ENCODE measurements at regions not wholly inside any gene's neighbourhood (a gene's known extent, or its start where the extent isn't known, plus 50 kb on each side); places are given as distances from the start of the nearest gene placed in this dataset.
"Not testable (repeated sequence)": the region's sequence is repeated elsewhere in the genome, so short reads cannot be mapped to it uniquely, and the experiment has no call there.

- no peak for DNase-seq (ENCODE audit: low read depth in 3 of 3)
These were observed 402.3 kb upstream of the ASIC2 start for GRCh38 chr17:33695431-33695830.

GRCh38 chr17:33696102-33696501 is 403.0 kb upstream of the ASIC2 start:
- DNase-seq (ENCODE audit: low read depth in 3 of 3), result no peak

GRCh38 chr17:33697557-33697956 is 404.5 kb upstream of the ASIC2 start:
- no peak for DNase-seq (ENCODE audit: low read depth in 3 of 3)

DNA sequence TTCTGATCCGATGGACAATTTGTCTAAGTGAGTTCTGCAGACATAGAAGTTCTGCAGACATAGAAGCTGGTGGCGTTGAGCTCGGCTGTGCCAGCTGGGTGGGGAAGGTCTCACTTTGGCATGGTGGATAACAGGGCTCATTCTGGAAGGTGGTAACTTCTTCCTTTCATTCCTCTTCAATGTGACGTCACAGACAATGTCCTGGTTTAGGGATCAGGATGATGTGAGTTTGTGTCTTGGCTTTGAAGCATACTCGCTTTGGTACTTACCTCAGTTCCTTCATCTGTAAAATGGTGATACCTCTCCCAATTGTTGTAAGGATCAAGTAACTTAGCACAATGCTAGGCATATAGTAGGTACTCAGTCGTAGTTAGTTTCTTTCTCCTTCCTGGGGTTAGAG is 408.8 kb upstream of the ASIC2 start:
- no peak for DNase-seq (ENCODE audit: low read depth in 3 of 3)

DNA sequence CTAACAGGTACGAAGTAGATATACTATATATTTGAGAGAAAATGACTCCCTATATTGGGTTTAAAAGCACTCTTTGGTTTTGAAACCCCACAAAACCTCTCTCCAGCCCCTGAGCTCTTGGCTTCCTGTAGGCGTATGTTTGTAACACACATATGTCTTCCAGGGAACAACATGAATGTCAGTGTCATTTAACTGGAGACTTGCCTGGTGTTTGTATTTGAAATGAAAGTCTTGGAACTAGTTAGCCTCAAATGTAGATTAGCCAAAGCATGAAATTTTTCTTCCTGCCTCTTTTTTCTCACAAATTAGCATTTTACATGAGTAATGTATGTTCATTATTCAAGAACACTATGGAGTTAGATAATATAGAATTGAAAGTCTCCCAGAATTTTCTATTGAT is 411.8 kb upstream of the ASIC2 start:
- DNase-seq (ENCODE audit: low read depth in 3 of 3), result no peak

- no peak for DNase-seq (ENCODE audit: low read depth in 3 of 3)
These were observed 416.8 kb upstream of the ASIC2 start for GRCh38 chr17:33709881-33710280.

- DNase-seq (ENCODE audit: low read depth in 3 of 3), result no peak
These were observed 419.0 kb upstream of the ASIC2 start for GRCh38 chr17:33712120-33712519.

GRCh38 chr17:33716957-33717356 is 423.9 kb upstream of the ASIC2 start:
- no peak for DNase-seq (ENCODE audit: low read depth in 3 of 3)

- not testable (repeated sequence) for DNase-seq (ENCODE audit: low read depth in 3 of 3)
These were observed 430.6 kb upstream of the ASIC2 start for GRCh38 chr17:33723736-33724135.

DNA sequence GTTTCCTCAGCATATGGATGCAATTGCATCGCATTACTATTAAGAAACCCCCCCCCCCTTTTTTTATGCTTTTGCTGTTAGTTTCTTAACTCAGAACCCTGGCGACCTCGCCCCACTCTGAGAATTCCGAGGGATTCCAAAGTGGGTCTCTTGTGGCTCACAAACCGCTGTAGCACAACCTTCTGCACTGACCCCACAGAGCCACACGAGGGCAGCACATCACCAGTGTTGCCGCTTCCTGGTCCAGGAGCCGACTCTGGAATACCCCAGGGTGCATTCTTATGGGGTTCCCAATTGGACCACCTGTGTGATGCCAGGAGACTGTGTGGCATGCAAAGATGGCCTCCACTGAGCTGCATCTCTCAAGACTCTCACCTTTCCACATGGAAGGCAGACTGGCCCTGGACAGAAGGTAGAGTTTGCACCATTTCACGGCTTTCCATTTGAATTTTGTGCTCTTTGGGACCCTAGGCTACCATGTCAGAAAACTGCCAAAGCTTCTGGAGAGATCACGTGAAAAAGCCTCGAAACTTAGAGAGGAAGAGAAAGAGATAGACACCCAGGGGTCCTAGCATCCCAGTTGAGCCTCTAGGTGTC is 432.7 kb upstream of the ASIC2 start:
- no peak for DNase-seq (ENCODE audit: low read depth in 3 of 3)

DNA sequence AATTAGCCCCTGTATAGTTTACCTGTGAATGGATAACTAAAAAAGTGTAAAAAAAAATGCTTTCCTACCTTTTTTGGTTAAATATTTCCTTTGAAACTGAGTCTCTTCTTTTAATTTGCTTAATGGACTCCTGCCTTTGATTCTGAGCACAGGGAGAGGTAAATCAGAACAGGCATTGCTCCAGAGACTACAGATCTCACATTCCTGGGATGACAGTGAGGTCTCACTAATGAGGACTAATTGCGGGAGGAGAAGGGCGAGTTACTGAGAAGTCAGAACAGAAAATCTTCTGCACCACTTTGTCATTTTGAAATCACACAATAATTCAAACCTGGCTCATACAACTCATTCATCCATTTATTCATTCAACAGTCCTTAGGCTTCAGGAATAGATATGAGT is 437.0 kb upstream of the ASIC2 start:
- DNase-seq (ENCODE audit: low read depth in 3 of 3), result no peak

GRCh38 chr17:33732116-33732515 is 439.0 kb upstream of the ASIC2 start:
- DNase-seq (ENCODE audit: low read depth in 3 of 3), result no peak

DNA sequence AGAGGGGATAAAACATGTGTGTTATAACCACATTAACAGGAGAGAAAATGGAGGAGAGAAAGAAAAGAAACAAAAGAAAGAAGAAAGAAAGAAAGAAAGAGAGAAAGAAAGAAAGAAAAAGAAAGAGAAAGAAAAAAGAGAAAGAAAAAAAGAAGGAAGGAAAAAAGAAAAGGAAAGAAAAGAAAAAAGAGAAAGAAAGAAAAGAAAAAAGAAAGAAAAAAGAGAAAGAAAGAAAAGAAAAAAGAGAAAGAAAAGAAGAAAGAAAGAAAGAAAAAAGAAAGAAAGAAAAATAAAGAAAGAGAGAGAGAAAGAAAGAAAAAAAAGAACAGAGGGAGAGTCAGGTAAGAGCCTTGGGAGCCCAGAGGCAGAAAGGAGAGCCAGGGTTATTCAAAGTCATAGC is 446.6 kb upstream of the ASIC2 start:
- DNase-seq (ENCODE audit: low read depth in 3 of 3), result no peak

DNA sequence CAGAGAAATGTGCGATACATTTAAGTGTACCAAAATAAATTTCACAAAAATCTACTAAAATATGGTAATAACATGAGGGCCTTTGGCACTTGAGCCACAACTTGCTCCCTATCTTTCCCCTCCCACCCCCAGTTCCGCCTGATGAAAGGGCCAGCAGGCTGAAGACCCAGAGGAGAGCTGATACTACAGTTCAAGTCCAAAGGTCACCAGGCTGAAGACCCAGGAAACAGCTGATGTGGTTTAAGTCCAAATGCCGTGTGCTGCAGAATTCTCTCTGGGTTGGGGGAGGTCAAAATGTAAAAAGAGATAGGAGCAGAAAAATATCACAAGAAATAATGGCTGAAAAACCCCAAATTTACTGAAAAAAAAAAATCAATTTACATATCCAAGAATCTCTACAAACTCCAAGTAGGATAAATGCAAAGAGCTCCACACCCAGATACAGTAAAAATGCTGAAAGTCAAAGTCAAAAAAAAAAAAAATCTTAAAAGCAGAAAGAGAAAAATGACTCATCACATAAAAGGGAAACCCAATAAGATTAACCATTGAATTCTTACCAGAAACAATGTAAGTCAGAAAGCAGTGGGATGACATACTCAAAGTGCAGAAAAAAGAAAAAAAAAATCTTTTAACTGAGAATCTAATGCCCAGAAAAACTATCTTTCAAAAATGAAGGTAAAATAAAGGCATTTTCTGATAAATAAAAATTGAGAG is 452.1 kb upstream of the ASIC2 start:
- DNase-seq (ENCODE audit: low read depth in 3 of 3), result no peak

DNA sequence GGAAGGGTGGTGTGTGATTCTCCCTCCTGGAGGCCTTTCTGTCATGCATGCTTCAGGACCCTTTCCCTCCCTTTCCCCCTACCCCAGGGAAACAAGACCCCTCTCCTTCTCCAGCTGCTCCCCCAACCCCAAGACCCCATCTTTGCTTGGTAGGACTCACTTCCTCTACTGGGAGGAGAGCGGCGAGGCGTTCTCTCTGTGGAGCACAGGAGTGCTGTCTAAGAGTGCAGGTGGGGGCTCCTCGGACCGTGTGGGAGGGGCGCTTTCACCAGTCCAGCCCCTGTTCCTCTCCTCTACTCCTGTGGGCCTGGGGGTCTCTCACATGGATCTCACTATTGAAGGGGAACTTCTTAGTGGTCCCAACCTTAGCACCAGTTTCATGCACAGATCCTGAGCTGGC is 456.1 kb upstream of the ASIC2 start:
- DNase-seq (ENCODE audit: low read depth in 3 of 3), result no peak

DNA sequence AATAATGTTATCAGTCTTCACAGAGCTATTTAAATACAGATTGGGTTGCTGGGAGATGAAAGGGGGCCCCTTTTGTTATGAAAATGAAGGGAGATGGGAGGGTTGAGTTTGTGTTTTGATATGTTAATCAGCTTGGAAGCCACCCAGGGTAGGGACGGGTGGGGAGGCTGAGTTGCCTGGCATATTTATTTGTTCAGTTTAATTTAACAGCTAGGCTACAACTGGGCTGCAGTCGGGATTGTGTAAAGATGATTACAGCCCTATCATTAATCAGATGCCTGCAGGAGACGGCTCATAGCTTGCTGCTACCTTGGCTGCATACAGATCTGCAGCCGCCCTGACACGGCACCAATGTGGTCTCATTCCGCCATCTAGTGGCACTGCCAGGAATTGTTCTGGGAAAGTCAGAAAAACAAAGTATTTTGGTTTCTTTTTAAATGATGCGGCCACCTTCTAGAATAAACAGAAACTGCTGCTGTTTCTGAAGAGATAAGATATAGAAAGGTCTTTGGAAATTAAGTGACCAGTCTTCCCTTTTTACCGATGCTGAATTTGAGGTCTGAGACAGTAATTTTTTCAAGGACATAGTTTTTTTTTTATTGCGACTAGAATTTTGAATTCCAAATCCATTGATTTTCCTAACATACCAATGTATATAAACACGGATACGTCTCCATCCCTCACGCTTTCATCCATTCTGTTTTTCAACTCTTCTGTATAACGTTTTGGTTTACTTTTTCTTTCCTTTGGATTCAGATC is 458.0 kb upstream of the ASIC2 start:
- DNase-seq (ENCODE audit: low read depth in 3 of 3), result peak; percentile 6 to 36 (median 29)

DNA sequence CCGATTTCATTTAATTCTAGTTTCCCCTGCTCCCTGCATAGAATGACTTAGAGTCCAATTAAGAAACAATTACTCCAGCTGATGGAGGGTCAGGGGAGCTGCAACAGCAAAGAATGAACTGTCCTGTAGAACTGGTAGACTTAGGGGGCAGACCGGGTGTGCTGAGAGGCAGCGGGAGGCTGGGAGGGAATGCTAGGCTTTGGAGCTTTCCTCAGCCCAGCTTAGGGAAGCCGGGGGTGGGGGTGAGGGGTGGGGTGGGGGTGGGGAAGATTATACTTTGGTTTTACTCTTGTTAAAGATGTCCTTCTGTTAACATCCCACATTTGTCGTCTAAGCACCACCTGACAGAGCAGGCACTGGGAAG is 458.6 kb upstream of the ASIC2 start:
- DNase-seq (ENCODE audit: low read depth in 3 of 3), result no peak

DNA sequence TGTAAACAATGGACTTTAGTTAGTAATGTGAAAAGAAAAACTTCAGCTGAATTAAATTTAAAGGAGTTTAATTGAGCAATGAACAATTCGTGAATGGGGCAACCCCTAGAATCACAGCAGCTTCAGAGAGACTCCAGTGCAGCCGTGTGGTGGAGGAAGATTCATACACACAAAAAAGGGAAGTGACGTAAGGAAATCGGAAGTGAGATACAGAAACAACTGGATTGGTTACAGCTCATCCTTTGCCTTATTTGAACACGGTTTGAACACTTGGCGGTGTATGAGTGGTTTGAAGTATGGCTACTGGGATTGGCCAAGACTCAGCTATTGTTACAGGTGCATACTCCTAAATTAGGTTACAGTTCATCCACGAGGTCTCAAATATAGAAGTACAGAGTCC is 460.4 kb upstream of the ASIC2 start:
- DNase-seq (ENCODE audit: low read depth in 3 of 3), result no peak

DNA sequence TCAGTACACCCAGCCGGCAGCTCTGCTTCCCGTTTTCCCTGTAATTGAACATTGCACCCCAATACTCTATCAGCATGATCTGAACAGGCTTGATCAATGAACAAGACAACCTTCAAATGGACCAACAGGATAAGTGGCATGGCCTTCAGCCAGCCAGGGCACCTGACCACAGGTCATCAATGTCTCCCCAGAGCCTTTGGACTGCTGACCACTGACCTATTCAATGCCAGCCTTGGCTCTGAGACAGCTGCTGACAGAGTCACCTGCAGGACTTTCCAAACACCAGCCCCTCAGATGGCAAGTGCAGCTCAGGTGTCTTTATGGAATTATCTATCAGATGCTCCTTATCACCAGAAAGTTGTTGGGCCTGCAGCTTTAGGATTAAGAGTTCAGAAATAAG is 462.9 kb upstream of the ASIC2 start:
- no peak for DNase-seq (ENCODE audit: low read depth in 3 of 3)

- no peak for DNase-seq (ENCODE audit: low read depth in 3 of 3)
These were observed 472.8 kb upstream of the ASIC2 start for GRCh38 chr17:33765871-33766270.

GRCh38 chr17:33766721-33767120 is 473.6 kb upstream of the ASIC2 start:
- DNase-seq (ENCODE audit: low read depth in 3 of 3), result no peak

DNA sequence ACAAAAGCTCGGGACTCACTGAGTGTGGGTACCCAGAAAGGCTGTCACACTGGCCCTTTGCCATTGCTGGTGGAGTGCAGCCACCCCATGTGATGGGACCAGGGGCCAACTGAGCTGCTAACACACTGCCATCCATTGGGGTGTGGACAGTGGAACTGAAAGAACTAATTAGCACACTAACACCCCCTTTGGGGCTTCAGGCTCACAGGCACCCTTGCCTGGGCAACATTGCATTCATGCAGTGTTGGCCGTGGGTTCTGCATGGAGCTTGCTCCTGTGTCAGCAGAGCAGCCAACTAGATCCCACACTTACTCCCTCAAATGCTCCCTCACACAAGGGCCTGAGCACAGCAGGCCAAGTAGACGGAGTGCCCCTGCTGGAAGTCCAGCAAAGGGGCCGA is 476.0 kb upstream of the ASIC2 start:
- no peak for DNase-seq (ENCODE audit: low read depth in 3 of 3)

- DNase-seq (ENCODE audit: low read depth in 3 of 3), result no peak
These were observed 478.8 kb upstream of the CCL2 start for GRCh38 chr17:33776304-33776703.
